Caco-2 (cell line): ENCODE measurements at regions not wholly inside any gene's neighbourhood (a gene's known extent, or its start where the extent isn't known, plus 50 kb on each side); places are given as distances from the start of the nearest gene placed in this dataset.

ENCODE experiments used
- BruUV-seq: library from RNA; stranded (reverse); fragments of 400-500 nt; replicated peaks from 2 replicates; lab custom pipeline; 2021; lab: Mats Ljungman, UMichigan
- CTCF ChIA-PET: fragments of 300-600 bp; sonication (Branson Sonifier 250); formaldehyde crosslinking; loops from one replicate; lab custom pipeline; 2022; ENCODE audit warnings: antibody characterized with exemption; lab: Charles Lee
- POLR2A ChIA-PET: fragments of 300-600 bp; sonication (Branson Sonifier 250); formaldehyde crosslinking; loops from one replicate; lab custom pipeline; 2022; ENCODE audit warnings: antibody characterized with exemption; lab: Charles Lee
- DNase-seq, 2 experiments: peaks; one replicate each; pipeline versions ENCODE4 v3.0.0 to v3.0.0-alpha.2; 2020 to 2022
- H3K27me3 ChIP-seq: replicated peaks from 2 replicates; pipeline ENCODE4 v1.6.0; 2011; ENCODE audit warnings: low read length; ENCODE audit not compliant: control insufficient read depth, insufficient read depth
- H3K36me3 ChIP-seq: 2 replicates; pipeline ENCODE4 v1.5.1; 2011; ENCODE audit warnings: low read length; ENCODE audit not compliant: control insufficient read depth, insufficient read depth
- H3K4me1 ChIP-seq: fragments of 250-450 bp; sonication (Bioruptor Pico); 2 replicates; pipeline ENCODE4 v1.5.1; 2020; ENCODE audit warnings: mild to moderate bottlenecking
- H3K4me3 ChIP-seq: 2 replicates; pipeline ENCODE4 v1.5.1; 2011; ENCODE audit warnings: low read depth, mild to moderate bottlenecking, control low read depth, low read length
- H3K9me3 ChIP-seq: fragments of 250-450 bp; sonication (Bioruptor Pico); 2 replicates; pipeline ENCODE4 v1.5.1; 2020; ENCODE audit warnings: mild to moderate bottlenecking, moderate library complexity
- H3K27ac Mint-ChIP-seq: one replicate; pipeline ENCODE4 v1.8.0; 2022; ENCODE audit warnings: mixed read lengths; ENCODE audit not compliant: unreplicated experiment
- H3K27me3 Mint-ChIP-seq: one replicate; pipeline ENCODE4 v1.8.0; 2022; ENCODE audit warnings: mixed read lengths; ENCODE audit not compliant: insufficient read depth, unreplicated experiment
- H3K36me3 Mint-ChIP-seq: one replicate; pipeline ENCODE4 v1.8.0; 2022; ENCODE audit warnings: mild to moderate bottlenecking, mixed read lengths; ENCODE audit not compliant: insufficient read depth, unreplicated experiment
- H3K4me1 Mint-ChIP-seq: one replicate; pipeline ENCODE4 v1.8.0; 2022; ENCODE audit warnings: low read depth, mixed read lengths; ENCODE audit not compliant: unreplicated experiment
- H3K4me3 Mint-ChIP-seq: one replicate; pipeline ENCODE4 v1.8.0; 2022; ENCODE audit warnings: mild to moderate bottlenecking, moderate library complexity, mixed read lengths; ENCODE audit not compliant: unreplicated experiment
- H3K9me3 Mint-ChIP-seq: one replicate; pipeline ENCODE4 v1.8.0; 2022; ENCODE audit warnings: mixed read lengths; ENCODE audit not compliant: unreplicated experiment
- intact Hi-C: fragments of 100-400 bp; cut with micrococcal nuclease; formaldehyde crosslinking; loops from one replicate; pipeline ENCODE4 v1.10.0; 2022; ENCODE audit not compliant: unreplicated experiment
- TF ChIP-seq, protein P1 (sequence below), 2 experiments: fragments of 200-600 bp in 1 of 2; IDR thresholded peaks; 1 replicate in 1 of 2; 2 replicates in 1 of 2; pipeline versions ENCODE4 v1.5.1 to v1.8.0; 2011 to 2022; ENCODE audit warnings: antibody characterized with exemption in 1 of 2, control low read depth in 1 of 2, inconsistent platforms in 1 of 2, low read depth in 1 of 2, low read length in 1 of 2, mild to moderate bottlenecking in 1 of 2, moderate library complexity in 1 of 2; ENCODE audit not compliant: insufficient read depth in 1 of 2, severe bottlenecking in 1 of 2, unreplicated experiment in 1 of 2

DNA sequence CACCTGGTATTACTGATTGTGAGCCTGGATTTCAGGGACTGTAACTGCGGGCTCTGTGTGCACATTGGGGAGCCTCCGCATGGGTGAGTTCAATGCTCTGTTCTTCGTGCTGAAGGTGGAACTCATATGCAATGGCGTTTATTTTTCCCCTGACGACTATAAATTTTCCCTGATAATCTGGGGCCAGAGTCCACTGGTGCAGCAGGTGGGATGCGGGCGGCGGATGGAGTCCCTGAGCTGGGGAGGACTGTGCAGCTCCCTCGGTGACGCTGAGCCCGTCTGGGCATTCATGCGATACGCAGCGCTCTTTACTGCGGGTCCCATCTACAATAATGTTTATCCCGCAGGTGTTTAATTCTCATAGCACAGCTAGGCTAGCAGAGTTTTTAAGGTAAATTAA lies 181.6 kb upstream of the ALKAL2 start:
- H3K4me3 ChIP-seq, result no peak overlapping the region
- H3K27me3 ChIP-seq, result no peaks in the 10 kb centered on the region
- H3K4me1 ChIP-seq, result no peaks in the 10 kb centered on the region
- H3K9me3 ChIP-seq, result 0 out of 2 replicates have a peak, but pooled peaks cover 4% of the 10 kb centered on the region
- ChIA-PET CTCF (no interaction called here), POLR2A (no interaction called here)
- Mint-ChIP-seq H3K9me3 (peaks cover 14% of the 10 kb centered on the region), H3K36me3 (no peaks in the 10 kb centered on the region), H3K4me3 (no peak overlapping the region), H3K27me3 (peaks cover 6% of the 10 kb centered on the region), H3K27ac (no peak overlapping the region), H3K4me1 (no peaks in the 10 kb centered on the region)
- BruUV-seq, result no TSS peak
- no peaks in the 10 kb centered on the region for H3K36me3 ChIP-seq
- TF ChIP-seq, protein P1, sequence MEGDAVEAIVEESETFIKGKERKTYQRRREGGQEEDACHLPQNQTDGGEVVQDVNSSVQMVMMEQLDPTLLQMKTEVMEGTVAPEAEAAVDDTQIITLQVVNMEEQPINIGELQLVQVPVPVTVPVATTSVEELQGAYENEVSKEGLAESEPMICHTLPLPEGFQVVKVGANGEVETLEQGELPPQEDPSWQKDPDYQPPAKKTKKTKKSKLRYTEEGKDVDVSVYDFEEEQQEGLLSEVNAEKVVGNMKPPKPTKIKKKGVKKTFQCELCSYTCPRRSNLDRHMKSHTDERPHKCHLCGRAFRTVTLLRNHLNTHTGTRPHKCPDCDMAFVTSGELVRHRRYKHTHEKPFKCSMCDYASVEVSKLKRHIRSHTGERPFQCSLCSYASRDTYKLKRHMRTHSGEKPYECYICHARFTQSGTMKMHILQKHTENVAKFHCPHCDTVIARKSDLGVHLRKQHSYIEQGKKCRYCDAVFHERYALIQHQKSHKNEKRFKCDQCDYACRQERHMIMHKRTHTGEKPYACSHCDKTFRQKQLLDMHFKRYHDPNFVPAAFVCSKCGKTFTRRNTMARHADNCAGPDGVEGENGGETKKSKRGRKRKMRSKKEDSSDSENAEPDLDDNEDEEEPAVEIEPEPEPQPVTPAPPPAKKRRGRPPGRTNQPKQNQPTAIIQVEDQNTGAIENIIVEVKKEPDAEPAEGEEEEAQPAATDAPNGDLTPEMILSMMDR (IDR thresholded peaks at IDR 0.05; ENCODE audit: insufficient read depth in 1 of 2, low read depth in 1 of 2, low read length in 1 of 2, severe bottlenecking in 1 of 2, unreplicated experiment in 1 of 2), result no peak
- intact Hi-C loops, result no loop called here
- DNase-seq, result no peak

DNA sequence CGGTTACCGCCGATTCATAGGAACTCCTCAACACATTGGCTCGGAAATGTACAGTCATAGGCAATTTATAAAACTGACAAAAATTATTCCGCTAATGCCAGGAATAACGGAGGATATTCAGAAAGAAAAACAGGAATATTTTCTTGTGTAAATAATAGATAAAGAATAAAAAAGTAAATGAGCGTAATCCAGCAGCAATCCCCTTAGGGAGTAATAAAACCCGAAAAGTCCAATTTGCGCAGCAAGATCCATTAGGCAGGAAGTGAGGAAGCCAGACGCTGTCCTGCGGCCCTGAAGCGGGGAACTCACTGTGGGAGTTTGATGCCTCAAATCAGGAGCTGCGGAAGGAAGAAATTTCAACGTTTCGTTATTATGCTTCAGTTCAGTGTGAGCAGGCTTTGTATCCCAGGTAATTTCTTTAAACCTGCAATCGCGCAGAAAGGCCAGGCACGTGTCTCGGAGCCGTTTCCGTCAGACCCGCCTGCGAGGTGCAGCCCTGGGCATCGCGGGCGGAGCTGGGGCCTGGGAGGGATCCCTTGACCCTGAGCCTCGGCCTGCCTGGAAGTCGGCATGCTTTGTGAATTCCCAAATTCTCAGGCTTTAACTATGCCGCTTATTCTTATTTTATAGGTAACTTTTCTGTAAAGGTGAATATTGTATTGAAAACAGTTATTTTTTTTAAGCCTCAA lies 180.9 kb upstream of the ALKAL2 start:
- H3K4me1 Mint-ChIP-seq, result no peaks in the 10 kb centered on the region
- Histone ChIP-seq H3K4me3 (no peak overlapping the region), H3K36me3 (no peaks in the 10 kb centered on the region), H3K4me1 (no peaks in the 10 kb centered on the region), H3K27me3 (no peaks in the 10 kb centered on the region), H3K9me3 (0 out of 2 replicates have a peak, but pooled peaks cover 4% of the 10 kb centered on the region)
- intact Hi-C loops, result no loop called here
- POLR2A ChIA-PET, result no interaction called here
- no peak overlapping the region for H3K4me3 Mint-ChIP-seq
- no peak overlapping the region for H3K27ac Mint-ChIP-seq
- H3K9me3 Mint-ChIP-seq, result peaks cover 14% of the 10 kb centered on the region
- H3K27me3 Mint-ChIP-seq, result peaks cover 9% of the 10 kb centered on the region
- H3K36me3 Mint-ChIP-seq, result no peaks in the 10 kb centered on the region
- no peak for DNase-seq
- TF ChIP-seq, protein P1 (IDR thresholded peaks at IDR 0.05; ENCODE audit: insufficient read depth in 1 of 2, low read depth in 1 of 2, low read length in 1 of 2, severe bottlenecking in 1 of 2, unreplicated experiment in 1 of 2), result no peak
- CTCF ChIA-PET, result no interaction called here
- BruUV-seq, result no TSS peak

DNA sequence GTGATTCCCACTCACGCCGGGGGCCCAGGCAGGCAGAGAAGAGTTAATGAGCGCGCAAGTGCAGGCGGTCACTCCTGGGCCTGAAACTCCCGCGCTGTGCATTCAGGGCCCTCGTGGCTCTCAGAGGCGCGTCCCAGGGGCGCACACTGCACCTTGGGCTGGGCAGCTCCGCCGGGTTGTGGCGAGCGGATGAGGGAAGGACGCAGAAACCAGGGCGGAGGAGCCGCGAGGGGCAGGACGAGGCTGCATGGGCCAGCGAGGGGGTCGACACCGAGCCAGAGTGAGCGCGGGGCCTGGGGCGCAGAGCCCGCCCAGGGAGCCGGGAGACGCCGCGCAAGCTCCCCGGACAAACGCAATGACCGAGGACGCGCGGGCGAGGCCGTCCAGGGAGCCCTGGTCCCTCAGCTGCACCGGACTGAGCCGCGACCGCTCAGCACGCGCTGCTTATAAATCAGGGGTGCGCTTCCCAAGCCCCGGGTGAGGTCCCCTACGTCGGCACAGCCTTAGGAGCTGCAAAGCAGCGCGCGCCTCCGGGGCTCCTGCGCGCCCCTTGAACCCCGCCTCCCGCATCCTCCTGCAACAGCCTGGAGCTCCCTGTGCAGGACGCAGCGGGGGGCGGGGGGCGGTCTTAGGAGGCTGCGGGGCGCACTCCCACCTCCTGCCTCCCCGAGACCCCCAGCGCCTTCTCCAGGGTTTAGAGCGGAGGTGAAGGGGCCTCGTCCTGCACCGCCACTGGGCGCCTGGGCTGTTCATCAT lies 180.2 kb upstream of the ALKAL2 start:
- no peaks in the 10 kb centered on the region for H3K36me3 ChIP-seq
- intact Hi-C loops, result no loop called here
- no peak overlapping the region for H3K4me3 Mint-ChIP-seq
- H3K36me3 Mint-ChIP-seq, result no peaks in the 10 kb centered on the region
- TF ChIP-seq, protein P1 (IDR thresholded peaks at IDR 0.05; ENCODE audit: insufficient read depth in 1 of 2, low read depth in 1 of 2, low read length in 1 of 2, severe bottlenecking in 1 of 2, unreplicated experiment in 1 of 2), result no peak
- ChIA-PET CTCF (no interaction called here), POLR2A (no interaction called here)
- no peak for DNase-seq
- no peaks in the 10 kb centered on the region for H3K27me3 ChIP-seq
- H3K27me3 Mint-ChIP-seq, result peaks cover 9% of the 10 kb centered on the region
- H3K27ac Mint-ChIP-seq, result no peak overlapping the region
- no peak overlapping the region for H3K4me3 ChIP-seq
- H3K9me3 Mint-ChIP-seq, result peaks cover 10% of the 10 kb centered on the region
- 0 out of 2 replicates have a peak, but pooled peaks cover 1% of the 10 kb centered on the region for H3K9me3 ChIP-seq
- BruUV-seq, result no TSS peak
- no peaks in the 10 kb centered on the region for H3K4me1 Mint-ChIP-seq
- H3K4me1 ChIP-seq, result no peaks in the 10 kb centered on the region
